Smooth muscle cell (in vitro differentiated cells): ENCODE measurements at regions not wholly inside any gene's neighbourhood (a gene's known extent, or its start where the extent isn't known, plus 50 kb on each side); places are given as distances from the start of the nearest gene placed in this dataset.

ENCODE experiments used
- DNase-seq: peaks from one replicate; lab custom pipeline; 2025; ENCODE audit not compliant: unreplicated experiment; lab: John Stamatoyannopoulos, UW
- H2AFZ ChIP-seq: fragments of 200-600 bp; sonication (generic); 2 replicates; pipeline ENCODE4 v1.6.0; 2016; ENCODE audit warnings: antibody characterized with exemption, low read depth, mild to moderate bottlenecking
- H3F3A ChIP-seq: fragments of 200-600 bp; sonication (generic); 2 replicates; pipeline ENCODE4 v1.6.0; 2017; ENCODE audit warnings: antibody characterized with exemption, low read depth
- H3K27ac ChIP-seq: fragments of 200-600 bp; sonication (generic); 2 replicates; pipeline ENCODE4 v1.5.1; 2016; ENCODE audit warnings: low read depth, mild to moderate bottlenecking
- H3K27me3 ChIP-seq: fragments of 200-600 bp; sonication (generic); 2 replicates; pipeline ENCODE4 v1.6.1; 2016; ENCODE audit warnings: low read depth, mild to moderate bottlenecking
- H3K36me3 ChIP-seq: fragments of 200-600 bp; sonication (generic); 2 replicates; pipeline ENCODE4 v1.5.1; 2016; ENCODE audit warnings: low read depth
- H3K4me1 ChIP-seq: fragments of 200-600 bp; sonication (generic); 2 replicates; pipeline ENCODE4 v1.5.1; 2016; ENCODE audit warnings: low read depth
- H3K4me2 ChIP-seq: fragments of 200-600 bp; sonication (generic); 2 replicates; pipeline ENCODE4 v1.6.0; 2016; ENCODE audit warnings: mild to moderate bottlenecking
- H3K4me3 ChIP-seq: fragments of 200-600 bp; sonication (generic); 2 replicates; pipeline ENCODE4 v1.5.1; 2016; ENCODE audit warnings: mild to moderate bottlenecking
- H3K79me2 ChIP-seq: fragments of 200-600 bp; sonication (generic); 2 replicates; pipeline ENCODE4 v1.6.0; 2016; ENCODE audit warnings: low read depth, mild to moderate bottlenecking
- H3K9ac ChIP-seq: fragments of 200-600 bp; sonication (generic); 2 replicates; pipeline ENCODE4 v1.6.0; 2016; ENCODE audit warnings: low read depth
- H3K9me3 ChIP-seq: fragments of 200-600 bp; sonication (generic); replicated peaks from 2 replicates; pipeline ENCODE4 v1.5.1; 2016; ENCODE audit warnings: low read depth
- H4K20me1 ChIP-seq: fragments of 200-600 bp; sonication (generic); 2 replicates; pipeline ENCODE4 v1.6.0; 2016; ENCODE audit warnings: low read depth
- CTCF ChIP-seq: fragments of 200-600 bp; sonication (generic); IDR thresholded peaks from 2 replicates; pipeline ENCODE4 v1.5.1; 2017; ENCODE audit warnings: borderline replicate concordance, mild to moderate bottlenecking, antibody characterized with exemption; ENCODE audit not compliant: insufficient read depth, poor library complexity, severe bottlenecking
- WGBS: methylation state at CpG from one replicate; pipeline ENCODE4 v1.1.7; 2016; ENCODE audit warnings: low lambda C conversion rate; 5-methylcytosine and 5-hydroxymethylcytosine counted together

- TF ChIP-seq CTCF: no peak
Observed at GRCh38 chr4:124415146-124415545, 297.4 kb downstream of the ANKRD50 start.

GRCh38 chr4:124417371-124417770, 295.2 kb downstream of the ANKRD50 start:
- no peaks in the 10 kb centered on the region for H3K79me2 ChIP-seq
- H2AFZ ChIP-seq: no peak overlapping the region
- no peaks in the 10 kb centered on the region for H3F3A ChIP-seq
- H3K4me2 ChIP-seq: no peak overlapping the region
- no peak for TF ChIP-seq CTCF
- WGBS: 87% methylated on average over 2 of the region's 2 CpGs
- no peak for DNase-seq
- no peak overlapping the region for H3K27ac ChIP-seq
- no peaks in the 10 kb centered on the region for H3K9me3 ChIP-seq
- no peaks in the 10 kb centered on the region for H3K36me3 ChIP-seq
- no peak overlapping the region for H3K9ac ChIP-seq
- no peaks in the 10 kb centered on the region for H4K20me1 ChIP-seq
- no peaks in the 10 kb centered on the region for H3K4me1 ChIP-seq
- H3K4me3 ChIP-seq: no peak overlapping the region
- no peaks in the 10 kb centered on the region for H3K27me3 ChIP-seq

More at GRCh38 chr4:124415146-124415545, 297.4 kb downstream of the ANKRD50 start:
- 30% methylated on average over 6 of the region's 6 CpGs for whole genome bisulfite sequencing
- DNase-seq: no peak
- Histone ChIP-seq H3K27ac (peak overlapping the region; percentile 78), H3K9me3 (no peaks in the 10 kb centered on the region), H3K27me3 (no peaks in the 10 kb centered on the region), H3K36me3 (no peaks in the 10 kb centered on the region), H3K9ac (peak overlapping the region; percentile 35), H3F3A (no peaks in the 10 kb centered on the region), H3K4me1 (no peaks in the 10 kb centered on the region), H3K79me2 (no peaks in the 10 kb centered on the region), H4K20me1 (no peaks in the 10 kb centered on the region), H2AFZ (peak overlapping the region; percentile 98), H3K4me3 (peak overlapping the region; percentile 44), H3K4me2 (peak overlapping the region; percentile 86)

GRCh38 chr4:124420166-124420695, 292.3 kb downstream of the ANKRD50 start:
- no peak overlapping the region for H3K9ac ChIP-seq
- WGBS: 94% methylated on average over 3 of the region's 3 CpGs
- no peak for TF ChIP-seq CTCF

GRCh38 chr4:124423160-124423559, 289.4 kb downstream of the ANKRD50 start:
- DNase-seq: no peak
- H3K4me2 ChIP-seq: no peak overlapping the region
- no peak overlapping the region for H3K4me3 ChIP-seq
- no peak overlapping the region for H2AFZ ChIP-seq
- H3K9ac ChIP-seq: no peak overlapping the region
- no peak overlapping the region for H3K27ac ChIP-seq
- no peaks in the 10 kb centered on the region for H3K4me1 ChIP-seq
- H3K79me2 ChIP-seq: no peaks in the 10 kb centered on the region
- H3F3A ChIP-seq: no peaks in the 10 kb centered on the region
- no peaks in the 10 kb centered on the region for H3K27me3 ChIP-seq
- H3K36me3 ChIP-seq: no peaks in the 10 kb centered on the region
- H4K20me1 ChIP-seq: no peaks in the 10 kb centered on the region
- TF ChIP-seq CTCF: no peak
- H3K9me3 ChIP-seq: no peaks in the 10 kb centered on the region
- 37% methylated on average over 1 of the region's 1 CpG for WGBS

More at GRCh38 chr4:124420166-124420695, 292.3 kb downstream of the ANKRD50 start:
- Histone ChIP-seq H3K79me2 (no peaks in the 10 kb centered on the region), H3K4me3 (no peak overlapping the region), H4K20me1 (no peaks in the 10 kb centered on the region), H3K27me3 (no peaks in the 10 kb centered on the region), H3K27ac (no peak overlapping the region), H3K9me3 (no peaks in the 10 kb centered on the region), H3K4me2 (no peak overlapping the region), H3F3A (no peaks in the 10 kb centered on the region), H3K4me1 (no peaks in the 10 kb centered on the region), H3K36me3 (no peaks in the 10 kb centered on the region), H2AFZ (no peak overlapping the region)
- no peak for DNase-seq
